Erythroblast (primary cell): ENCODE measurements at regions not wholly inside any gene's neighbourhood (a gene's known extent, or its start where the extent isn't known, plus 50 kb on each side); places are given as distances from the start of the nearest gene placed in this dataset.

Source experiments
- GATA1 ChIP-seq: IDR thresholded peaks from 2 replicates; pipeline ENCODE4 v1.6.1; 2011; ENCODE audit warnings: low read depth, mild to moderate bottlenecking, control low read depth, low read length, moderate library complexity
- POLR2A ChIP-seq: IDR thresholded peaks from 2 replicates; pipeline ENCODE4 v1.6.1; 2011; ENCODE audit warnings: mild to moderate bottlenecking, low read length

GRCh38 chr6:40733290-40733689 is 146.1 kb upstream of the LRFN2 start:
- TF ChIP-seq POLR2A (no peak), GATA1 (no peak)
